Inflammatory macrophage treated with lipopolysaccharide for 4 hours (primary cell): ENCODE measurements at regions not wholly inside any gene's neighbourhood (a gene's known extent, or its start where the extent isn't known, plus 50 kb on each side); places are given as distances from the start of the nearest gene placed in this dataset.
"Not testable (repeated sequence)": the region's sequence is repeated elsewhere in the genome, so short reads cannot be mapped to it uniquely, and the experiment has no call there.

Experiments used
- DNase-seq: peaks from one replicate; pipeline ENCODE4 v3.0.0-alpha.2; 2020

DNA sequence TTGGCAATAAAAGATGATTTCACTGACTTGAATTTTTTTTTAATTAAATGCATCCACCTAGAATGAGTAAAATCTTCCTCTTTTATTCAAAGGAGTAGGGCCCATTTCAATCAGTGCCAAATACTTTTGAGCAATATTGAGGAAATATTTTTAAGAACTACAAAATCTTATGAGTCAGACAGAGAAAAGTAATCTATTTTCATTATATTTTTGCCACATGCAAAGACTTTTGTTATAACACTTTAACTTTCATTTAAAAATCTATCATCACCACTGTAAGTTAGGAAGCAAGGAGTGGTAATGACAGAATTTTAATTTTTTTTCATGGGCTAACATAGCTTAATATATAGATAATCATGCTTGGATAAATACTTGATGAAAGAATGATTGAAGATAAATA lies 345.2 kb upstream of the KITLG start:
- no peak for DNase-seq

DNA sequence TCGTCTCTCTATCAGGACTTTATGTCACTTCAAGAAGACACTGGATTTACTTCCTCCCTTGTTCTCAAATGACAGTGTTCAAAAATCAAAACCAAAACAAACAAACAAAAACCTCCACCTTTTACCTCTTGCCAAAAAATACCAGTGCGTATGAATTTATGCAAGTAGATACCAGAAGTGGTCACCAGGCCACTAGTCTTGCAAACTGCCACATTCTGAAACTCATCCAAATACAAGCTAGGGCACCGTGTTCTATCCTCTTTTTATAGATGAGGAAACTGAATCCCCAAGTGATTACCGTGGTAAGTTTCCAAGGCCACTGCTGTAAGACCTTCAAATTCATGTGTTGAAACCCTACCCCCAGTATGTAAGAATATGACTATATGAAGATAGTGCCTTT lies 343.9 kb upstream of the KITLG start:
- DNase-seq: no peak

DNA sequence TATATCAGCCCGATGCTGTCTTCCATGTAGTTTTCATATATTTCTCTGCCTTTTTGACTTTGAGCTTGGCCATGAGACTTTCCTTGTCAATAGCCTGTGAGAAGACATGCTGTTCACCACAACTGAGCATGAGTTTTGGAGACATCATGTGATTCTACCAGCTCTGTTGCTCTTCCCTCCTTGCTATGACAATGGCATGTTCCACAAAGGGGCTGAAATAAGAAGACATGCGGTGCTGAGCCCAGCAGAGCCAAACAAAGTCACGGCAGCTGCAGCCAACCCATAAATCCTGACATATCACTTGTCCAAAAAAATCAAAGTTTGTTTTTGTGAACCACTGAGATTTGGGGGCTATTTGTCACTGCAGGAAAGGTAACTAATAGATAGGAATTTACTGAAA lies 343.4 kb upstream of the KITLG start:
- no peak for DNase-seq

DNA sequence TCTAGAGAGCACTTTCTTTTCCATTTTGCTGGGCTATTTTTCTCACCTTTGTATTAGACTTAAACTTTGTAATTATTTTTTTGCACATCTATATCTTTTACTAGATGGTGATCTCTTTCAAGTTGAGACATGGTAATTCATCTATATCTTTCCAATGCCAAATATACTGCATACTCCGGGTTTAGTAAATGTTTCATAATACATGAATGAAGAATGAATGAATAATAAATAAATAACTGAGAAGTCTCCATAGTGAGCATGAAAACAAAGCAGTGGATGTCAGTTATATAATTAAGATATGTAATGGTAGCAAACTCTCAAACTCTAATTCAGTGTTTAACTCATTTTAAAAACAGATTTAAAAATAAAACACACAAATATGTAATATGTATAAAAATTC lies 342.5 kb upstream of the KITLG start:
- no peak for DNase-seq

DNA sequence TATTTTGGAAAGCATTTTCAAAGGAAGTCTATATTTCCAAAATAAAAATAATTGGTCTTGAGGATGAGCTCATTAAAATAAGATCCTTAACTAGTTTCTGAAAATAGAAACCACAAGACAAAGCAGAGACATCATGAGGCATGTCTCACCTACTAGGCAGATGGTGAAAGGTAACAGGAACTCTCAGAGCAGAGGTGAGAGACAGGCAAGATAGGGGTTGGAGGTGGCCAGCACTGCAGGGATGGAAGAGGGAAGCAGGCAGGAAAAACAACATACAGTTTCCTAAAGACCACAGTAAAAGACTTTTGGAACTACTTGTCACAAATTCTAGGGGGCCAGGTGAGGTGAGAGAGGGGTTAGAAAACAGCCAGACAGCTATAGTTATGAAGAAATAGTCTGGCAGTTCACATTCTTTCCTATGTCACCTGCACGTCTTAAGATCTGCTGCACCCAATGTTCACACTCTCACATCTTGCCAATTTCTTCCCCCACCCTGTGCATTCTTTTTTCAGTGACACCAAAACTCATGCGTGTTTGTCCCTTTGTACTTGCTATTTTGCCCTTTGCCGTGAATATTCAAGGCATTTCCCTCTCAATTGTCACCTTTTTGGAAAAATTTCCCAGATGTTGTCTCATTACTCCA lies 341.7 kb upstream of the KITLG start:
- DNase-seq: no peak

DNA sequence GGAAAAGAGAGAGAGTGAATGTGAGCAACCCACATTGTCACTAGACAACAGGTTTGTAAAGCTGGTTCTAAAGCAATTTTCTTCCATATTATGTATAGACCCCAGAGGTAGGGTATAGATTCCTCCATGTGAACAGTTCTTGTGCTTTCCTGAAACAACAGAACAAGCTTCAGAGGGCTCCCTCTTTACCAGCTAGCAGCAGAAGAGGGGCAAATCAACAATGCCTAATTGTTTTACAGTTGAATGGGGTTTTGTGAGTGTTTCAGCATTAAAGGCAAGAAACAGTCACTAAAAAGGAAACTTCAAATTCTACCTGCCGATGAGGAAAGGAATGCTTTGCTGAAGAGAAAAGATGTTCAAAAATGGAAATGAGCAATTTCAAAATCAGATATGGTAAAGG lies 341.2 kb upstream of the KITLG start:
- no peak for DNase-seq

DNA sequence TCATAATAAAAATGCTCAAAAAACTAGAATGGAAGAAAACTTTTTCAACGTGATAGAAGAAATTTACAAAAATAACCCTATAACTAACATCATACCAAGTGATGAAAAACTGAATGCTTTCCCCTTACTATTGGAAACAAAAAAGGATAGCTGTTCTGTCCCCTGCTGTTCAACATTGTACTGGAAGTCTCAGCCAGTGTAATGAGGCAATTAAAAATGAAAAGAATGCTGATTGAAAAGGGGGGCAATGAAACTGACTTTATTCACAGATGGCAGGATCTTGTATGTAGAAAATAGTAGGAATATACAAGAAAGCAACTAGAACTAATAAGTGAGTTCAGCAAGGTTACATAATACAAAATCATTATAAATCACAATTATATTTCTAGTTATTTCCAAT lies 337.9 kb upstream of the KITLG start:
- no peak for DNase-seq

DNA sequence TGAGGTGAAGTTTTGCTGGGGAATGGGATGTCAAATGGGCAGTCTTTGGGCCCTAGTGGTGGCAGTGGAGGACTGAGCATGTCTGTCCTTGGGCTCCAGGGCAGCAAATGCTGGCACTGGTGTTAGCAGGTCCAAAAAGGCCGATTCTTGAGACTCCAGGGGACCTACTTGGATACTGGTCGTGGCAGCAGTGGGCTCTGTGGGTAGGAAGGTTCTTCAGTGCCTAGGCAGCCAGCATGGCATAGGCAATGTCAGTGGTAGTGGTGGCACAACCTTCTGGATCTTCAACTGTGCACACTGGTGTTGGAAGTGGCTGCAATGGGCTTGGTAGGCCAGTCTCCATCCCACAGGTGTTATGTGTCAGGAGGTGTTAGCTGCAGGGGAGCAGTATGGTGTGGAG lies 334.7 kb upstream of the KITLG start:
- no peak for DNase-seq

DNA sequence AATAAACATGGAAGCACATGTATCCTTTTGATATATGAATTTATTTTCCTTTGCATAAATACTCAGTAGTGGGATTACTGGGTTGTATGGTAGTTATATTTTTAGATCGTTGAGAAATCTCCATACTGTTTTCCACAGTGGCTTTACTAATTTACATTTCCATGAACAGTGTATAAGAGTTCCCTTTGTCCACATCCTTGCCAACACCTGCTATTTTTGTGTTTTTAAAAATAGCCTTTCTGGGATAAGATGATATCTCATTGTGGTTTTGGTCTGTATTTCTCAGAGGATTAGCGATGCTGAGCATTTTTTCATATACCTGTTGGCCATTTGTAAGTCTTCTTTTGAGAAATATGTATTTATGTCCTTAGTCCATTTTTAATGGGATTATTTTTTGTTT lies 329.2 kb upstream of the KITLG start:
- DNase-seq: no peak

DNA sequence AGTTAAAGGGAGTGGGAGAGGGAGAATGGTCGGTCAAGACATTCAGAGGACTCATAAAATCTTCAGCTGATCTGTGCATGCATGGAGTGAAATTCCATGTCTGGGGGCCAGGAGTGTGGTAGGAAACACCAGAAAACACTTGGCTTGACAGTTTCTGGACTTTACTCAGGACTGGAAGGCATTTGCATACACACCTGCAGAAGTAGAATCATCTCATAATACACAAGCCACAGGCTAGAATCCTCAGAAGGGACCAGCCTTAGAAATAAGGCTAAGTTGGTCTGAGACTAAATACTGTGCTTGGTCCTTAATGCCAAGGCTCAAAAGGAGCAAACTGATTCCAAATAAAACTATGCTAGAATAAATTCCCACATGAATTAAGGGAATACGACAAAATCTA lies 328.1 kb upstream of the KITLG start:
- DNase-seq: no peak

DNA sequence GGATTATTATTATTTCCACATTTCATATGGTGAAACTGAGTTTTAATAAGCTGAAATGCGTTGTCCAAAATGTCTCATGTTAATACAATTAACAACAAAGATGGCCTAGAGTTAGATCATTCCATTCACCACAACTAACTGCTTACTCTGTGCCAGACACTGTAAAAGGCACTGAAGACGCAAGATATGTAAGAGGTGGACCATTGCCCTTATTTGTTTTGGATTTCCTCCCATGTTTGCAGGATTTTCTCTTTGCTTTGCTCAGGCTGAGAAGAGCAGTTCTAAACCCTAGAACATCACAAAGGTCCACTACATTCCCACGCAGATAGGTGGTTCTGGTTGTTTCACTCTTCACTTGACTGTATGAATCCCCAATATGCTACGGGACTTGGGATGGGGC lies 324.4 kb upstream of the KITLG start:
- no peak for DNase-seq

DNA sequence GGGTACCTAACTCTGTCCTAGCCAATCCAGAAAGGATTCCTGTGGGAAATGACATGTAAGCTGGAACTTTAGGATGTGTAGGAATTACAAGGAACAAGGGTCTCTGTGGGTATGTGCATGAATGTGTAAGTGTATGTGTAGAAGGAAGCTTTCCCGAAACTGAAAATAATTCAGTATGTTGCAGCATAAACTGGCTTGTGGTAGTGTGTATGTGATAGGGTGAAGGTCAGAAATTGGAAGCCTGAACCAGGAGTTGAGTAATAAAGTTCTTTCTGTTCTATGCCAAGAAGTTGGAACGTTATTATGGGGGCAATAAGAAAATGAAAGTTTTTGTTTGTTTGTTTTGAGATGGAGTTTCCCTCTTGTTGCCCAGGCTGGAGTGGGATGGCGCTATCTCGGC lies 323.1 kb upstream of the KITLG start:
- DNase-seq: no peak

DNA sequence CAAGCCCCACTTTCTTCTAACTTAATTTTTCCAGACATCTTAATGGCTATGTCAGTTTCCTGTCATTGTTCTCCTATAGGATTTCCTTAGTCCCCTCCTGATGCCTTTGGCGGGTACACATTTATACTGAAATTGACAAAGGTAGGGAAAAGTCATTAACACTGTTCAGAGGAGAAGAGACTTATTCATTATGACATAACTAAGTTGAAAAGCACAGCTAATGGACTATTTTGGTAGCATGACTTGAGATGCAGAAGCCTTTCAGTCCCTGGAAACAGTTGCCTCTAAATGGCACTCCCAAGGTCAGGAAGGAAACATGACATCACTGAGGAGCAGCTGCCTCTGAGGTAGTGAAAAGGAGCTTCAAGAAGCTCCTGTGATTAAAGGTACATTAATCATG lies 317.5 kb upstream of the KITLG start:
- DNase-seq: no peak

DNA sequence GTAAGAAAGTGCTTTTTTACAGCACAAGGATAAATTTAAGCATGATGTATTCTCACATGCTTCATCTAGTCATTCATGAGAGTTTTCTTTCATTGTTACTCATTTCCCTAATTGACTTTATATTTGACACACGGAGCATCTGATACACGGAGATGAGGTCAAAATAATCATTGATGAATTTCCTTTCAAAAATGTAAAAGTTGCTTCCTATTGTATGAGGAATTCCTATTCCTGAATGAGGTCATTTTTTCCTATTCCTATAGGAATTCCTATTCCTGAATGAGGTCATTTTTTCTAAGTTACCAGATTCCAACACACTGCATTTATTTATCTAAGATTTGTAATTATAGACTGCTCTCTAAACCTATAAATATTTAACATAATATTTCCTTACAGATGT lies 316.7 kb upstream of the KITLG start:
- DNase-seq: no peak

DNA sequence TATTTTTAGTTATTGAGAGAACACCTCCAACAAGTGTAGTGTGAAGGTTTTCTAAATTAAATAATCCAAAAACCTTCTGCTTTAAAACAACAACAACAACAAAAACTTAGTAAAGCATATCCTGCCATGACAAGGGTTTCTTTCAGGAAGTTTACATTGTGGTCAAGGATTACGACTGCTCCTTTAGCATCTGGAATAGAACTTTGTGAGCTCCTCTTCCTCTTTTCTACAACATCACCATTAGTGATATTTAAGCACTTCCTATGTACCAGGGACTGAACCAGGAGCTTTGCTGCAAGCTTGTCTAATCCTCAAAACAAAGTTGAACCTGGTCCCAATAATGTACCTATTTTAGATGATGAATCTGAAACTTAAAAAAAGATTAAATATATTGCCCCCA lies 315.4 kb upstream of the KITLG start:
- no peak for DNase-seq

DNA sequence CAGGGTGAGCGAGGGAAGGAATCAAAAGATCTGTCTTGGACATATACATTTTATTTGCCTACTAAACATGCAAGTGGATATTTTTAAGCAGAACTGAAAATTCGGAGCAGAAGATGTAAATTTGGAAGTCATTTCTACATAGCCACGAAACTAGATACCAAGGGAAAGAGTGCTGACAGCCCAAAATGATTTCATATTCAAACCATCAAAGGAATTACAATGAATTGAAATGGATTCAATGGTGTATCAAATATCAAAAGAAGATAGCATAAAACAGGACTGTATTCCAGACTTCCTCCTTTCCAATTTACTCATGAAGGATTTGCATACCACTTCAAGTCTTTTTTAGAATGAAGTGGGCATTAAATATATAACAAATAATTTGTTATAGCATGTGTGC lies 313.5 kb upstream of the KITLG start:
- DNase-seq: no peak

DNA sequence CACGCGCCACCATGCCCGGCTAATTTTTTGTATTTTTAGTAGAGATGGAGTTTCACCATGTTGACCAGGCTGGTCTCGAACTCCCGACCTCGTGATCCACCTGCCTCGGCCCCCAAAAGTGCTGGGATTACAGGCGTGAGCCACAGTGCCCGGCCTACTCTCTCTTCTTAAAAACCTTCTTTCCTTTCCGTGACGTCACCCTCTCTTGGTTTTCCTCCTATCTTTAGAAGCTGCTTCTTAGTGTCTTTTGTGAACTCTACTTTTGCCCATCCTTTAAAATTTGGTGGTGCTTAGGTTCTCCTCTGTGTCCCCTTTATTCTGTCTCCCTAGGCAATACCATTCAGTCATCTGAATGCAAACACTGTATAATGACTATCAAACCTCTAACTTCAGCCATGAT lies 311.2 kb upstream of the KITLG start:
- not testable (repeated sequence) for DNase-seq

DNA sequence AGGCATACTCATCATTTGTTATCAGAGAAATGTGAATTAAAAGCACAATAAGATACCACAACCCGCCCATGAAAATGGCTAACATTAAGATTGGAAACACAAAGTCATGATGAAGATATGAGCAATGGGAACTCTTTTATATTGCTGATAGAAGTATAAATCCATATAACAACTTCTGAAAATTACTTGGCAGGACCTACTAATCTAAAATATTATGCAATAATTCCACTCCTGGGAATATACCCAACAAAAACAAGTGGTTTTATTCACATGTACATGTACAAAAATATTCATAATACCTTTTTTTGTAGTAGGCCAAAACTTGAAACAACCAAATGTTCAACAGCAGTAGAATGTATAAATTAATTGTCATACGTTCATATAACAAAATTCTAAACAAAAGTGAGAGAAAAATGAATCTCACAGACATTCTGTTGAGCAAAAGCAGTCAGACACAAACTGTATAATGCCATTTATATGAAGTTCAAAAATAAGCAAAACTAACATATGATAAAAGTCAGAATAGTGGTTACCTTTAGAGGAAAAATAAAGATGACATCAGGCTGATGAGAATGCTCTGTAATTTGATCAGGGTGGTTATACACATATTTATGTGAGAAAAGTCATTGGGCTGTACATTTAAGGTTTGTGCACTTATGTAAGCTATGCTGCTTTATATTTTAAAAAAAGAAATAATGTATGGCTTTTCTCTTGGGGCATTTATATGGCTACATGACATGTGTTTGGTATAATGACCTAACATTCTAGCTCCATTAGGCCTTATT lies 309.2 kb upstream of the KITLG start:
- DNase-seq: no peak

DNA sequence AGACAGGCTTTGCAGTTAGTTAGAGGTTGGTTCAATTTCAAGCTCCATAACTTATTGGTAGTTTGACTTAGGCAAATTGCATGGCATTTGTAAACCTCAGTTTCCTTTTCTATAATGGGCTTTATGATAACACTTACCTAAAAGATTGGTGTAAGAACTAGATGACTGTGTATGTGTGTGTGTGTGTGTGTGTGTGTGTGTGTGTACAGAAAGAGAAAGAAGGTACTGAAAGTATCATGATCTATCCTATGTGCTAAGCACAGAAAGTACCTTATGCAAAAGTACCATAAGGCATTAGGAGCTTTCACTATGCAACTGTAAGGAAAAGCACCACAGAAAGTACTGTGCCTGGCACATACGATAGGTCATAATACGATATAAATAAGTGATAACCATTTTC lies 304.3 kb upstream of the KITLG start:
- no peak for DNase-seq

DNA sequence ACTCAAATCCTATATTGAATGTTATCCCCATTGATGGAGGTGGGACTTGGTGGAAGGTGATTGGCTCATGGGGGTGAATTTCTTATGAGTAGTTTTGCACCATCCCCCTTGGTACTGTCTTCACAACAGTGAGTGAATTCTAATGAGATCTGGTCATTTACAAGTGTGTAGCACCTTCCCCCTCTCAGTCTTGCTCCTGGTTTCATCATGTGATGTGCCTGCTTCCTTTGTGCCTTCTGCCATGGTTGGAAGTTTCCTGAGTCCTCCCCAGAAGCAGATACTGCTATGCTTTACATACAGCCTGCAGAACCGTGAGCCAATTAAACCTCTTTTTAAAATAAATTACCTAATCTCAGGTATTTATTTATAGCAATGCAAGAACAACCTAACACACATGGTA lies 302.4 kb upstream of the KITLG start:
- no peak for DNase-seq

DNA sequence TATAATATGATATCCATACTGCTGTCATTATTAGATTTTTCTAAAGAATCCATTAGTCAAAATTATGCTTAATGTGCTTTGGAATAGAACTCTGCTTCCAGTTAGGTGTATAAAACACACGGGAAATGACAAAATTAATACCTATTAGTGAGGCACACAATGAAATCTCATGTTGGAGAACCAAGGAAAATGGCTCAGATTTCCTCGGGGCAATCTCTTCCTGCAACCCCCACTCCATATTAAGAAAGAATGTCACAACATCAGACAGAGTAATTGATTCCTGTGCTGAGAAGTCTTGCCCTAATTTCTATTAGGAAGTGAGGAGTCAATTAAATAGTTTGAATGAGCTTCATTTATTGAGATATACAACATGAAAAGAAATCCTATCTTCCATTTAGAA lies 299.8 kb upstream of the KITLG start:
- no peak for DNase-seq

DNA sequence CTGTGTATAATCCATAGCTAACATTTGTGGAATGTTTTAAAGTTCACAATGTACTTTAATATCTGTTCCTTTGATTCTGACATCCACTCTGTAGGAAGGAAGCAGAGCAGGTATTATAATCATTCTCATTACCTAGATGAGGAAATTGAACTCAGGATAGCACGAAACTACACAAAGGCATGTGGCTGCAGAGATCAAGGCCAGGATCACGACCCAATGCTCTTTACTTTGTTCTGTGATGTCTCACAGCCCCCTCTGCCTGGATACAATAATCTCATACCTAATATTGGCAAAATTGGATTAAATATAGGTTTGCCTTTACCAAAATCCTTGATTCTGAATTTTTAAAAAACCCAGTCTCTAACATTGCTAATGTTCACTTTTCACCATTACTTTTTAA lies 298.0 kb upstream of the KITLG start:
- DNase-seq: no peak

DNA sequence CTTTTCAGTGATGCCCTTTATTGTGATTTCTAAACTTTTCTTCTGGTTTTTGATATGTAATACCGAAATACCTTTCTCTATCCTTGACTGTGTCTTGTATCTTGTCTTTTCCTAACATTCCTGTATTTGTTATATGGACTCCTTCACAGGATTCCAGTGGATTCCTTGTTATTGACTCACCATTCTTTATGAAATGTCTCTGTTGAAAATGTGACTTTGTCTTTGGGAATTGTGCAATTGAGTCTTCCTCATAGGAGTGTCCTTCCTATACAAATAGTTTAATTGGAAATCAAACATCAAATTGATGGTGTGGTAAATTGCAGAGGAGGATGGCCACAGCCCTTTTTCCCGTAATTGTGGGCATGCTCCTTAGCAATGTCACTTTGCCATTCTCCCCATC lies 296.6 kb upstream of the KITLG start:
- no peak for DNase-seq

DNA sequence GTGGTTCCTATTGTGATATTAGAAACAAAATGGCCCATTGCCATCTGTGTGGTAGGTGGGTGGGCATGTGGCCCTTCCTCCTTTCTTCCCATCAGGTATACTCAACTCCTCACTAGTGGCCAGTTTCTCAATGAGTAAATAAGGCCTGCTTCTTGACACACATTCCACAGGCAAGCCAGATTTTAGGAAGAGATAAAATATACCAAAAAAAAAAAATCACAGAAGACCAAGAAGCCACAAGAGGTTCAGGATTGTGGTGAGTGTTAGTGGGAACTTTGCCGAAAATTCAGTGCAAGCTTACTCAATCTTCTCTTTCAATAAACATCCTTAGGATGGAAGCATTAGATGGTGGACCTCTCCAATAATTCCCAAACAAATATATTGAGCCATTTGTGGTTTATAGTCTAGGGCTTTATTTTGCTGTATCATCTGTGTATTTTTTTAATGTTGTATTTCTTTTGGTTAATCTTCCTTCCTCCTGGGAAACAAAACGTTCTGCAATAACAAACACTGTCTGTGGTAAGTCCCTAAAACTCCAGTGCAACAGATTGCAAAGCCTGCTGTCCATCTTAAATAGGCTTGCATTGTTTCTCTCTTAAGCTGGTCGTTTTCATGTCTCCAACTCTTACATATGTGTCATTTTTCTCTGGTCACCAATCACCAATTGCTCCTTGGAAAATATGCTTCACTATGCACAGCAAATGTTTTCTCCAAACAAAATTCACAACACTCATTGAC lies 289.9 kb upstream of the KITLG start:
- DNase-seq: no peak
